ENCODE measurements at regions not wholly inside any gene's neighbourhood (a gene's known extent, or its start where the extent isn't known, plus 50 kb on each side); places are given as distances from the start of the nearest gene placed in this dataset.

DNA sequence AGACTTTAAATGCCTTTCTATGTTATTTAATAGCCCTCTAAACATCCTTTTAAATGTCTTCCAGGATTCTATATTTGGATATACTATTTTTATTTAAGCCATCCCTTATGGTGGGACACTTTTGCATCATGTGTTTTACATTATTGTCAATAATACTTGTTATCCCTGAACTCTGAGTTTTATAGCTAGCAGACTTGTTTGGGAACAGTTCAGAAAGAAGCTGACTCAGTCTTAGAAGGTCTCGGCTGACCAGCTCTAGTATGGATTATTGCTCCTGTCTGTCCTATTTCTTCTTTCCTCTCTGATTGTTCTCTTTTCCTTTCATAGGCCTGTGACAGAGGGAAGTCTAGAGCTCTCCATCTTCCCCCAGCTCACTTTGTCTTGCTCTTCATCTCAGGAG, 77.3 kb upstream of the CXCR4 start:
- H3K4me3 ChIP-seq (ENCODE audit: low read length) = no peak overlapping the region
- H3K27me3 ChIP-seq (ENCODE audit: insufficient read depth, low read depth, low read length) = no peaks in the 10 kb centered on the region
- no peak overlapping the region for H3K27ac ChIP-seq (ENCODE audit: low read length)
- H3K9ac ChIP-seq (ENCODE audit: low read length) = no peak overlapping the region
- no peaks in the 10 kb centered on the region for H4K20me1 ChIP-seq (ENCODE audit: insufficient read depth)
- no peak overlapping the region for H2AFZ ChIP-seq (ENCODE audit: low read depth, low read length)
- TF ChIP-seq TAF1 (IDR thresholded peaks at IDR 0.05; ENCODE audit: low read depth) (no peak), MXI1 (conservative IDR thresholded peaks at IDR 0.05; ENCODE audit: poor library complexity, severe bottlenecking) (no peak), REST (IDR thresholded peaks at IDR 0.05; ENCODE audit: borderline replicate concordance) (no peak), POLR2AphosphoS5 (IDR thresholded peaks at IDR 0.05) (no peak), SMC3 (conservative IDR thresholded peaks at IDR 0.05; ENCODE audit: poor library complexity) (no peak), EP300 (conservative IDR thresholded peaks at IDR 0.05; ENCODE audit: poor library complexity, severe bottlenecking) (no peak), RAD21 (conservative IDR thresholded peaks at IDR 0.05) (no peak), EZH2 (IDR thresholded peaks at IDR 0.05; ENCODE audit: borderline replicate concordance, insufficient read depth, low read length, poor library complexity, severe bottlenecking) (no peak)
- TF ChIP-seq, protein P1, sequence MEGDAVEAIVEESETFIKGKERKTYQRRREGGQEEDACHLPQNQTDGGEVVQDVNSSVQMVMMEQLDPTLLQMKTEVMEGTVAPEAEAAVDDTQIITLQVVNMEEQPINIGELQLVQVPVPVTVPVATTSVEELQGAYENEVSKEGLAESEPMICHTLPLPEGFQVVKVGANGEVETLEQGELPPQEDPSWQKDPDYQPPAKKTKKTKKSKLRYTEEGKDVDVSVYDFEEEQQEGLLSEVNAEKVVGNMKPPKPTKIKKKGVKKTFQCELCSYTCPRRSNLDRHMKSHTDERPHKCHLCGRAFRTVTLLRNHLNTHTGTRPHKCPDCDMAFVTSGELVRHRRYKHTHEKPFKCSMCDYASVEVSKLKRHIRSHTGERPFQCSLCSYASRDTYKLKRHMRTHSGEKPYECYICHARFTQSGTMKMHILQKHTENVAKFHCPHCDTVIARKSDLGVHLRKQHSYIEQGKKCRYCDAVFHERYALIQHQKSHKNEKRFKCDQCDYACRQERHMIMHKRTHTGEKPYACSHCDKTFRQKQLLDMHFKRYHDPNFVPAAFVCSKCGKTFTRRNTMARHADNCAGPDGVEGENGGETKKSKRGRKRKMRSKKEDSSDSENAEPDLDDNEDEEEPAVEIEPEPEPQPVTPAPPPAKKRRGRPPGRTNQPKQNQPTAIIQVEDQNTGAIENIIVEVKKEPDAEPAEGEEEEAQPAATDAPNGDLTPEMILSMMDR (IDR thresholded peaks at IDR 0.05; ENCODE audit: poor library complexity, severe bottlenecking) = no peak
- H3K4me2 ChIP-seq (ENCODE audit: low read length) = no peak overlapping the region
- no peaks in the 10 kb centered on the region for H3K9me2 ChIP-seq (ENCODE audit: insufficient read depth, low read length)
- no peaks in the 10 kb centered on the region for H3K79me2 ChIP-seq (replicated peaks; ENCODE audit: insufficient read depth, low read length)
- no peaks in the 10 kb centered on the region for H3K9me3 ChIP-seq (ENCODE audit: low read length)
- no peaks in the 10 kb centered on the region for H3F3A ChIP-seq (ENCODE audit: insufficient read depth, low read length, poor library complexity, severe bottlenecking)
- no peaks in the 10 kb centered on the region for H3K36me3 ChIP-seq (ENCODE audit: insufficient read depth, low read length)

DNA sequence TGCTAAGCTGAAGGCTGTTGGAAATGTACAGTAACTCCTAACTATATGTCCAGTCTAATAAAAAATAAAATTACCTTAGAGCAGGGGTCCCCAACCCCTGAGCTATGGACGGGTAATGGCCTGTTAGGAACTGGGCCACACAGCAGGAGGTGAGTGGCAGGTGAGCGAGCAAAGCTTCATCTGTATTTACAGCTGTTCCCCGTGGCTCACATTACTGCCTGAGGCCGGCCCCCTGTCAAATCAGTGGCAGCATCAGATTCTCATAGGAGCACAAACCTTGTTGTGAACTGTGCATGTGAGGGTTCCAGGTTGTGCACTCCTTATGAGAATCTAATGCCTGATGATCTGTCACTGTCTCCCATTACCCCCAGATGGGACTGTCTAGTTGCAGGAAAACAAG, 73.1 kb upstream of the CXCR4 start:
- Histone ChIP-seq H3K79me2 (replicated peaks; ENCODE audit: insufficient read depth, low read length) (no peaks in the 10 kb centered on the region), H3K36me3 (ENCODE audit: insufficient read depth, low read length) (no peaks in the 10 kb centered on the region), H2AFZ (ENCODE audit: low read depth, low read length) (no peak overlapping the region), H3K9ac (ENCODE audit: low read length) (no peak overlapping the region), H3K4me3 (ENCODE audit: low read length) (no peak overlapping the region), H3K9me2 (ENCODE audit: insufficient read depth, low read length) (no peaks in the 10 kb centered on the region), H4K20me1 (ENCODE audit: insufficient read depth) (no peaks in the 10 kb centered on the region), H3F3A (ENCODE audit: insufficient read depth, low read length, poor library complexity, severe bottlenecking) (no peaks in the 10 kb centered on the region), H3K27ac (ENCODE audit: low read length) (no peak overlapping the region), H3K9me3 (ENCODE audit: low read length) (no peaks in the 10 kb centered on the region), H3K4me2 (ENCODE audit: low read length) (no peak overlapping the region), H3K27me3 (ENCODE audit: insufficient read depth, low read depth, low read length) (no peaks in the 10 kb centered on the region)
- TF ChIP-seq TAF1 (IDR thresholded peaks at IDR 0.05; ENCODE audit: low read depth) (no peak), SMC3 (conservative IDR thresholded peaks at IDR 0.05; ENCODE audit: poor library complexity) (no peak), POLR2AphosphoS5 (IDR thresholded peaks at IDR 0.05) (no peak), REST (IDR thresholded peaks at IDR 0.05; ENCODE audit: borderline replicate concordance) (no peak), EZH2 (IDR thresholded peaks at IDR 0.05; ENCODE audit: borderline replicate concordance, insufficient read depth, low read length, poor library complexity, severe bottlenecking) (no peak), EP300 (conservative IDR thresholded peaks at IDR 0.05; ENCODE audit: poor library complexity, severe bottlenecking) (no peak), MXI1 (conservative IDR thresholded peaks at IDR 0.05; ENCODE audit: poor library complexity, severe bottlenecking) (no peak), RAD21 (conservative IDR thresholded peaks at IDR 0.05) (no peak)
- TF ChIP-seq, protein P1 (IDR thresholded peaks at IDR 0.05; ENCODE audit: poor library complexity, severe bottlenecking) = no peak

Measured in neural cell (in vitro differentiated cells).